Chondrocyte (in vitro differentiated cells): ENCODE measurements at regions not wholly inside any gene's neighbourhood (a gene's known extent, or its start where the extent isn't known, plus 50 kb on each side); places are given as distances from the start of the nearest gene placed in this dataset.

Experiments used
- DNase-seq: peaks from one replicate; pipeline ENCODE4 v3.0.0; 2021; ENCODE audit warnings: mixed read lengths, low spot score
- H3K27ac Mint-ChIP-seq: one replicate; pipeline ENCODE4 v1.8.0; 2021; ENCODE audit warnings: mild to moderate bottlenecking, moderate library complexity, mixed read lengths; ENCODE audit not compliant: unreplicated experiment
- H3K27me3 Mint-ChIP-seq: 2 replicates; pipeline ENCODE4 v1.8.0; 2021; ENCODE audit warnings: low read depth, mixed read lengths
- H3K36me3 Mint-ChIP-seq: 2 replicates; pipeline ENCODE4 v1.8.0; 2021; ENCODE audit warnings: low read depth, mixed read lengths
- H3K4me1 Mint-ChIP-seq: 2 replicates; pipeline ENCODE4 v1.8.0; 2021; ENCODE audit warnings: low read depth, mild to moderate bottlenecking, mixed read lengths
- H3K4me3 Mint-ChIP-seq: one replicate; pipeline ENCODE4 v1.8.0; 2021; ENCODE audit warnings: mild to moderate bottlenecking, moderate library complexity, mixed read lengths; ENCODE audit not compliant: unreplicated experiment
- H3K9me3 Mint-ChIP-seq: 2 replicates; pipeline ENCODE4 v1.8.0; 2021; ENCODE audit warnings: low read depth, mixed read lengths
- CTCF ChIP-seq: fragments of 200-600 bp; sonication (generic); IDR thresholded peaks from 2 replicates; pipeline ENCODE4 v1.5.0; 2021; ENCODE audit warnings: antibody characterized with exemption, mild to moderate bottlenecking, moderate library complexity

GRCh38 chr3:152091725-152092124, 177.0 kb upstream of the MBNL1 start:
- no peaks in the 10 kb centered on the region for H3K27me3 Mint-ChIP-seq
- no peak for TF ChIP-seq CTCF
- peaks cover 7% of the 10 kb centered on the region for H3K9me3 Mint-ChIP-seq
- peaks cover 11% of the 10 kb centered on the region for H3K4me1 Mint-ChIP-seq
- H3K36me3 Mint-ChIP-seq, result no peaks in the 10 kb centered on the region
- no peak for DNase-seq
- no peak overlapping the region for H3K4me3 Mint-ChIP-seq
- no peak overlapping the region for H3K27ac Mint-ChIP-seq

- Mint-ChIP-seq H3K27ac (no peak overlapping the region), H3K36me3 (no peaks in the 10 kb centered on the region), H3K9me3 (peaks cover 7% of the 10 kb centered on the region), H3K27me3 (no peaks in the 10 kb centered on the region), H3K4me1 (no peaks in the 10 kb centered on the region), H3K4me3 (no peak overlapping the region)
- TF ChIP-seq CTCF, result no peak
- no peak for DNase-seq
Observed at GRCh38 chr3:152093901-152094300, 174.8 kb upstream of the MBNL1 start.

- TF ChIP-seq CTCF, result no peak
- Mint-ChIP-seq H3K9me3 (peaks cover 7% of the 10 kb centered on the region), H3K27ac (no peak overlapping the region), H3K36me3 (no peaks in the 10 kb centered on the region), H3K4me3 (no peak overlapping the region), H3K27me3 (no peaks in the 10 kb centered on the region), H3K4me1 (no peaks in the 10 kb centered on the region)
- no peak for DNase-seq
Observed at GRCh38 chr3:152094406-152094805, 174.3 kb upstream of the MBNL1 start.

GRCh38 chr3:152095472-152095871, 173.3 kb upstream of the MBNL1 start:
- Mint-ChIP-seq H3K27ac (no peak overlapping the region), H3K4me1 (no peaks in the 10 kb centered on the region), H3K9me3 (peaks cover 7% of the 10 kb centered on the region), H3K36me3 (no peaks in the 10 kb centered on the region), H3K27me3 (no peaks in the 10 kb centered on the region), H3K4me3 (no peak overlapping the region)
- TF ChIP-seq CTCF, result no peak
- no peak for DNase-seq

GRCh38 chr3:152096280-152096906, 172.3 kb upstream of the MBNL1 start:
- Mint-ChIP-seq H3K36me3 (no peaks in the 10 kb centered on the region), H3K4me1 (no peaks in the 10 kb centered on the region), H3K27ac (no peak overlapping the region), H3K27me3 (no peaks in the 10 kb centered on the region), H3K4me3 (no peak overlapping the region), H3K9me3 (peaks cover 7% of the 10 kb centered on the region)
- TF ChIP-seq CTCF, result no peak
- DNase-seq, result no peak
